T-helper 17 cell (primary cell): ENCODE measurements at regions not wholly inside any gene's neighbourhood (a gene's known extent, or its start where the extent isn't known, plus 50 kb on each side); places are given as distances from the start of the nearest gene placed in this dataset.
"Not testable (repeated sequence)": the region's sequence is repeated elsewhere in the genome, so short reads cannot be mapped to it uniquely, and the experiment has no call there.

Experiments used
- ATAC-seq: fragments of 150-1000 bp; cut with Tn5 transposase; 2 replicates; pipeline ENCODE4 v1.10.0; 2021; ENCODE audit warnings: mild to moderate bottlenecking, moderate library complexity
- DNase-seq, 3 donors: peaks; one replicate each; pipeline versions ENCODE4 v3.0.0 to v3.0.0-alpha.2; 2020 to 2021
- H3K9me3 ChIP-seq: one replicate; pipeline ENCODE4 v1.7.0; 2013; ENCODE audit warnings: low read length, mild to moderate bottlenecking; ENCODE audit not compliant: control insufficient read depth, poor library complexity, severe bottlenecking
- H3K27ac Mint-ChIP-seq: one replicate; pipeline ENCODE4 v1.8.0; 2022; ENCODE audit warnings: mild to moderate bottlenecking, moderate library complexity, mixed read lengths
- H3K27me3 Mint-ChIP-seq: one replicate; pipeline ENCODE4 v1.8.0; 2022; ENCODE audit warnings: mixed read lengths
- H3K36me3 Mint-ChIP-seq: one replicate; pipeline ENCODE4 v1.8.0; 2022; ENCODE audit warnings: low read depth, mixed read lengths
- H3K4me1 Mint-ChIP-seq: one replicate; pipeline ENCODE4 v1.8.0; 2022; ENCODE audit warnings: mild to moderate bottlenecking, mixed read lengths
- H3K4me3 Mint-ChIP-seq: one replicate; pipeline ENCODE4 v1.8.0; 2022; ENCODE audit warnings: mild to moderate bottlenecking, moderate library complexity, mixed read lengths

- no peak overlapping the region for H3K27ac Mint-ChIP-seq
- H3K4me3 Mint-ChIP-seq, result no peak overlapping the region
- DNase-seq (no peak), ATAC-seq (no peak)
- H3K36me3 Mint-ChIP-seq, result no peaks in the 10 kb centered on the region
- H3K27me3 Mint-ChIP-seq, result no peaks in the 10 kb centered on the region
- peaks cover 8% of the 10 kb centered on the region for H3K4me1 Mint-ChIP-seq
- no peaks in the 10 kb centered on the region for H3K9me3 ChIP-seq
These were observed 431.8 kb upstream of the NOX3 start for GRCh38 chr6:155887421-155887820.

GRCh38 chr6:155883741-155884140, 428.1 kb upstream of the NOX3 start:
- Mint-ChIP-seq H3K36me3 (no peaks in the 10 kb centered on the region), H3K27me3 (no peaks in the 10 kb centered on the region), H3K27ac (no peak overlapping the region), H3K4me1 (peaks cover 16% of the 10 kb centered on the region), H3K4me3 (no peak overlapping the region)
- ATAC-seq, result no peak
- no peak for DNase-seq
- no peaks in the 10 kb centered on the region for H3K9me3 ChIP-seq

GRCh38 chr6:155883334-155883731, 427.7 kb upstream of the NOX3 start:
- peaks cover 16% of the 10 kb centered on the region for H3K4me1 Mint-ChIP-seq
- H3K27ac Mint-ChIP-seq, result no peak overlapping the region
- no peaks in the 10 kb centered on the region for H3K27me3 Mint-ChIP-seq
- DNase-seq (no peak), ATAC-seq (no peak)
- no peak overlapping the region for H3K4me3 Mint-ChIP-seq
- H3K9me3 ChIP-seq, result no peaks in the 10 kb centered on the region
- H3K36me3 Mint-ChIP-seq, result no peaks in the 10 kb centered on the region

- Mint-ChIP-seq H3K4me1 (peaks cover 16% of the 10 kb centered on the region), H3K27me3 (no peaks in the 10 kb centered on the region), H3K36me3 (no peaks in the 10 kb centered on the region), H3K4me3 (no peak overlapping the region), H3K27ac (peak overlapping the region; percentile 75)
- no peaks in the 10 kb centered on the region for H3K9me3 ChIP-seq
- ATAC-seq (peak; percentile 27), DNase-seq (no peak)
These were observed 427.1 kb upstream of the NOX3 start for GRCh38 chr6:155882527-155883333.

GRCh38 chr6:155881826-155882526, 426.3 kb upstream of the NOX3 start:
- peak overlapping the region; percentile 75 for H3K27ac Mint-ChIP-seq
- ATAC-seq (peak; percentile 25), DNase-seq (no peak)
- peaks cover 16% of the 10 kb centered on the region for H3K4me1 Mint-ChIP-seq
- H3K36me3 Mint-ChIP-seq, result no peaks in the 10 kb centered on the region
- H3K27me3 Mint-ChIP-seq, result no peaks in the 10 kb centered on the region
- H3K9me3 ChIP-seq, result no peaks in the 10 kb centered on the region
- H3K4me3 Mint-ChIP-seq, result peak overlapping the region; percentile 3

GRCh38 chr6:155880900-155881299, 425.3 kb upstream of the NOX3 start:
- H3K4me3 Mint-ChIP-seq, result no peak overlapping the region
- no peaks in the 10 kb centered on the region for H3K27me3 Mint-ChIP-seq
- H3K9me3 ChIP-seq, result no peaks in the 10 kb centered on the region
- DNase-seq (no peak), ATAC-seq (no peak)
- H3K4me1 Mint-ChIP-seq, result peaks cover 16% of the 10 kb centered on the region
- no peaks in the 10 kb centered on the region for H3K36me3 Mint-ChIP-seq
- no peak overlapping the region for H3K27ac Mint-ChIP-seq

GRCh38 chr6:155872961-155873360, 417.3 kb upstream of the NOX3 start:
- Mint-ChIP-seq H3K4me3 (no peak overlapping the region), H3K27ac (peak overlapping the region; percentile 32), H3K36me3 (no peaks in the 10 kb centered on the region)

GRCh38 chr6:155867682-155868081, 412.0 kb upstream of the NOX3 start:
- ATAC-seq, result no peak
- Mint-ChIP-seq H3K36me3 (no peaks in the 10 kb centered on the region), H3K27ac (no peak overlapping the region), H3K4me1 (no peaks in the 10 kb centered on the region), H3K27me3 (no peaks in the 10 kb centered on the region), H3K4me3 (no peak overlapping the region)
- no peak for DNase-seq
- no peaks in the 10 kb centered on the region for H3K9me3 ChIP-seq

More at GRCh38 chr6:155872961-155873360, 417.3 kb upstream of the NOX3 start:
- Mint-ChIP-seq H3K27me3 (no peaks in the 10 kb centered on the region), H3K4me1 (peaks cover 3% of the 10 kb centered on the region)
- DNase-seq, result no peak
- no peak for ATAC-seq
- no peaks in the 10 kb centered on the region for H3K9me3 ChIP-seq

GRCh38 chr6:155866676-155867390, 411.2 kb upstream of the NOX3 start:
- not testable (repeated sequence) for H3K9me3 ChIP-seq, H3K36me3 Mint-ChIP-seq, H3K27ac Mint-ChIP-seq, H3K27me3 Mint-ChIP-seq, H3K4me3 Mint-ChIP-seq, H3K4me1 Mint-ChIP-seq, DNase-seq, ATAC-seq

- no peaks in the 10 kb centered on the region for H3K36me3 Mint-ChIP-seq
- peaks cover 4% of the 10 kb centered on the region for H3K9me3 ChIP-seq
- H3K27me3 Mint-ChIP-seq, result no peaks in the 10 kb centered on the region
- DNase-seq (no peak), ATAC-seq (no peak)
- no peak overlapping the region for H3K4me3 Mint-ChIP-seq
- no peaks in the 10 kb centered on the region for H3K4me1 Mint-ChIP-seq
- H3K27ac Mint-ChIP-seq, result no peak overlapping the region
These were observed 406.2 kb upstream of the NOX3 start for GRCh38 chr6:155861821-155862220.

- DNase-seq, H3K36me3 Mint-ChIP-seq, H3K9me3 ChIP-seq, ATAC-seq, H3K27me3 Mint-ChIP-seq, H3K4me1 Mint-ChIP-seq, H3K4me3 Mint-ChIP-seq, H3K27ac Mint-ChIP-seq: not testable (repeated sequence)
These were observed 403.3 kb upstream of the NOX3 start for GRCh38 chr6:155858906-155859305.

- Mint-ChIP-seq H3K27me3 (no peaks in the 10 kb centered on the region), H3K27ac (no peak overlapping the region), H3K36me3 (no peaks in the 10 kb centered on the region), H3K4me3 (no peak overlapping the region), H3K4me1 (no peaks in the 10 kb centered on the region)
- DNase-seq, result no peak
- ATAC-seq, result no peak
- no peaks in the 10 kb centered on the region for H3K9me3 ChIP-seq
These were observed 399.1 kb upstream of the NOX3 start for GRCh38 chr6:155854787-155855186.

- no peaks in the 10 kb centered on the region for H3K4me1 Mint-ChIP-seq
- H3K4me3 Mint-ChIP-seq, result no peak overlapping the region
- H3K36me3 Mint-ChIP-seq, result no peaks in the 10 kb centered on the region
- DNase-seq, result no peak
- H3K27ac Mint-ChIP-seq, result no peak overlapping the region
- no peaks in the 10 kb centered on the region for H3K27me3 Mint-ChIP-seq
- ATAC-seq, result no peak
- no peaks in the 10 kb centered on the region for H3K9me3 ChIP-seq
These were observed 397.4 kb upstream of the NOX3 start for GRCh38 chr6:155853011-155853410.
